Gastrocnemius medialis (tissue), 4 donors: ENCODE measurements at regions not wholly inside any gene's neighbourhood (a gene's known extent, or its start where the extent isn't known, plus 50 kb on each side); places are given as distances from the start of the nearest gene placed in this dataset.

Experiments used
- CTCF ChIP-seq, 5 experiments: fragments of 450-650 bp in 3 of 5; fragments of 200-600 bp in 2 of 5; sonication (generic) in 2 of 5; IDR thresholded peaks in 4 of 5; conservative IDR thresholded peaks in 1 of 5; 1 replicate in 4 of 5; 2 replicates in 1 of 5; pipeline ENCODE4 v1.5.1; 2016 to 2019; ENCODE audit warnings: antibody characterized with exemption in 5 of 5, mild to moderate bottlenecking in 3 of 5, moderate library complexity in 3 of 5
- POLR2A ChIP-seq, 2 donors: fragments of 450-650 bp; IDR thresholded peaks; one replicate each; pipeline ENCODE4 v1.6.1; 2017; ENCODE audit warnings: antibody characterized with exemption in 2 of 2, mild to moderate bottlenecking in 2 of 2, moderate library complexity in 2 of 2

DNA sequence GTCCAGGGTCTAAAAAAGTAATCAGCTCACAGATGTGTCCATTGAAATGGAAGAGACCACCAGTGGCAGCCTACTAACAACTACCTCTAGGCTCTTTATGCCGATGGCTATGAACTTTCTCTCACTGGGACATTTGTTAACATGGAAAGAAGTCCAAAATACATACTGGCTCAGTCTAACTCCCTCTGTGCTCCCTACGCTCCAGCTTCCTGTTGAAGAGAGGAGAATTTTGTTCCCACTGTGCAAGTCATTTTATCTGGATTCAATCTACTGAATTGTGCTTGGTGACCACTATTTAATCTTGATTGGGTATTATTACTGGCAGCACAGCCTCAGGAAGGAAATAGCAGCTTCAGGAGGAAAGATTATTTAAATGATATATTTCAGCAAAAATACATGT lies 128.8 kb upstream of the ARGLU1 start:
- TF ChIP-seq CTCF (IDR thresholded peaks at IDR 0.05 in 4 of 5, conservative IDR thresholded peaks at IDR 0.05 in 1 of 5) (no peak), POLR2A (IDR thresholded peaks at IDR 0.05) (no peak)
